HL-60 (cell line): ENCODE measurements at regions not wholly inside any gene's neighbourhood (a gene's known extent, or its start where the extent isn't known, plus 50 kb on each side); places are given as distances from the start of the nearest gene placed in this dataset.

Experiments used
- CTCF ChIP-seq: IDR thresholded peaks from one replicate; pipeline ENCODE4 v1.5.1; 2011; ENCODE audit warnings: low read length, control low read depth, inconsistent platforms; ENCODE audit not compliant: insufficient read depth
- POLR2AphosphoS5 ChIP-seq: IDR thresholded peaks from 2 replicates; pipeline ENCODE4 v1.6.1; 2012; ENCODE audit warnings: low read depth
- TF ChIP-seq, protein P1 (sequence below): IDR thresholded peaks from 2 replicates; pipeline ENCODE4 v1.6.1; 2012; ENCODE audit warnings: low read depth; ENCODE audit not compliant: insufficient replicate concordance

DNA sequence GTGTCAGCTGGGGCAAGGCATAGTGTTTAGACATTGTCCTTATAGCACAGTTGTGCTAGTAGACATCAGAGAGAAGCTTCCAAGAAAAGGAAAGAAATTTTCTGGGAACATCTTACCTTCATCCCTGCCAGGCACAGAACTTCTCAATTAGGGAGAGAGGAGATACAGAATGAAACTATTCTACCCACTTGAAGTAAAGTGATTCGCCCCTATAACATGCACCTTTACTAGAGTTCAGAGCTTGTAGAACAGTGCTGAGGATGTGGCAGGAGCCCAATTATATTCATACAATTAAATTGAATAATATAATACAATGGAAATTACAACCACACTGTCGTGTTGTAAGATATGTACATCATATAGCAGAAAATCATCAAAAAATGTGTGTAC, 1063.9 kb upstream of the CITED2 start:
- TF ChIP-seq, protein P1, sequence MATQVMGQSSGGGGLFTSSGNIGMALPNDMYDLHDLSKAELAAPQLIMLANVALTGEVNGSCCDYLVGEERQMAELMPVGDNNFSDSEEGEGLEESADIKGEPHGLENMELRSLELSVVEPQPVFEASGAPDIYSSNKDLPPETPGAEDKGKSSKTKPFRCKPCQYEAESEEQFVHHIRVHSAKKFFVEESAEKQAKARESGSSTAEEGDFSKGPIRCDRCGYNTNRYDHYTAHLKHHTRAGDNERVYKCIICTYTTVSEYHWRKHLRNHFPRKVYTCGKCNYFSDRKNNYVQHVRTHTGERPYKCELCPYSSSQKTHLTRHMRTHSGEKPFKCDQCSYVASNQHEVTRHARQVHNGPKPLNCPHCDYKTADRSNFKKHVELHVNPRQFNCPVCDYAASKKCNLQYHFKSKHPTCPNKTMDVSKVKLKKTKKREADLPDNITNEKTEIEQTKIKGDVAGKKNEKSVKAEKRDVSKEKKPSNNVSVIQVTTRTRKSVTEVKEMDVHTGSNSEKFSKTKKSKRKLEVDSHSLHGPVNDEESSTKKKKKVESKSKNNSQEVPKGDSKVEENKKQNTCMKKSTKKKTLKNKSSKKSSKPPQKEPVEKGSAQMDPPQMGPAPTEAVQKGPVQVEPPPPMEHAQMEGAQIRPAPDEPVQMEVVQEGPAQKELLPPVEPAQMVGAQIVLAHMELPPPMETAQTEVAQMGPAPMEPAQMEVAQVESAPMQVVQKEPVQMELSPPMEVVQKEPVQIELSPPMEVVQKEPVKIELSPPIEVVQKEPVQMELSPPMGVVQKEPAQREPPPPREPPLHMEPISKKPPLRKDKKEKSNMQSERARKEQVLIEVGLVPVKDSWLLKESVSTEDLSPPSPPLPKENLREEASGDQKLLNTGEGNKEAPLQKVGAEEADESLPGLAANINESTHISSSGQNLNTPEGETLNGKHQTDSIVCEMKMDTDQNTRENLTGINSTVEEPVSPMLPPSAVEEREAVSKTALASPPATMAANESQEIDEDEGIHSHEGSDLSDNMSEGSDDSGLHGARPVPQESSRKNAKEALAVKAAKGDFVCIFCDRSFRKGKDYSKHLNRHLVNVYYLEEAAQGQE = no peak
- TF ChIP-seq CTCF (no peak), POLR2AphosphoS5 (no peak)
